ENCODE measurements at regions not wholly inside any gene's neighbourhood (a gene's known extent, or its start where the extent isn't known, plus 50 kb on each side); places are given as distances from the start of the nearest gene placed in this dataset.

GRCh38 chr14:48857366-48857765 is 728.8 kb downstream of the RPS29 start:
- no peak for TF ChIP-seq POLR2A (IDR thresholded peaks at IDR 0.05; ENCODE audit: extremely low read depth, insufficient read length)
- TF ChIP-seq CTCF (IDR thresholded peaks at IDR 0.05; ENCODE audit: low read depth, low read length) = no peak
- TF ChIP-seq MYC (IDR thresholded peaks at IDR 0.05; ENCODE audit: low read depth, low read length) = no peak
- TF ChIP-seq MAX (IDR thresholded peaks at IDR 0.05; ENCODE audit: low read depth, low read length) = no peak
